ENCODE measurements at regions not wholly inside any gene's neighbourhood (a gene's known extent, or its start where the extent isn't known, plus 50 kb on each side); places are given as distances from the start of the nearest gene placed in this dataset.

DNA sequence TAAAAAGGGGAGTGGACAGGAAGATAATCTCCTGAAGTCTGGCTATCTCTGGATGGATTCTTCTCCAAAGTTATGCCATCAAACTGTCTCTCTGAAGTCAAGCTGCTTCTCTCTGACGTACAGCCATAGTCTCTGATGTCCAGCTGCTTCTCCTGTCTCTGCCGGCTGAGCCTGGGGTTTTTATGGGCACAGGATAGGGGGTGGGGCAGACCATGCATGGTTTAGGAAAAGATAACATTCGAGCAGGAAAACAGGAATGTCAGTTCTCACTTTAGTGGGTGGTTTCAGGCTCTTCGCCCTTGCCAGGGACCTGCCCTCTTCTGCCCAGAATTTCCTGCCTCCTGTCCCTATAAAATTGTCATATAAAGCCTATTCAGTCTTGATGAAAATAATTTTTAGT, 110.9 kb upstream of the ROBO1 start:
- H3K27me3 ChIP-seq (ENCODE audit: control insufficient read depth, insufficient read depth, low read length): no peaks in the 10 kb centered on the region
- H3K9ac ChIP-seq (ENCODE audit: low read depth, low read length): no peak overlapping the region
- no peaks in the 10 kb centered on the region for H3K36me3 ChIP-seq (ENCODE audit: control insufficient read depth, insufficient read depth, low read length)
- H3K4me3 ChIP-seq (ENCODE audit: low read depth, low read length): no peak overlapping the region
- no peak overlapping the region for H3K27ac ChIP-seq (ENCODE audit: low read depth, low read length)
- no peaks in the 10 kb centered on the region for H3K4me1 ChIP-seq (ENCODE audit: control insufficient read depth, insufficient read depth, low read length)
- H3K9me3 ChIP-seq (ENCODE audit: control insufficient read depth, insufficient read depth, low read length): peaks cover 4% of the 10 kb centered on the region; the same call in 1 of the 2 replicates

GRCh38 chr3:79874646-79875045, 106.8 kb upstream of the ROBO1 start:
- no peaks in the 10 kb centered on the region for H3K4me1 ChIP-seq (ENCODE audit: control insufficient read depth, insufficient read depth, low read length)
- no peak overlapping the region for H3K9ac ChIP-seq (ENCODE audit: low read depth, low read length)

DNA sequence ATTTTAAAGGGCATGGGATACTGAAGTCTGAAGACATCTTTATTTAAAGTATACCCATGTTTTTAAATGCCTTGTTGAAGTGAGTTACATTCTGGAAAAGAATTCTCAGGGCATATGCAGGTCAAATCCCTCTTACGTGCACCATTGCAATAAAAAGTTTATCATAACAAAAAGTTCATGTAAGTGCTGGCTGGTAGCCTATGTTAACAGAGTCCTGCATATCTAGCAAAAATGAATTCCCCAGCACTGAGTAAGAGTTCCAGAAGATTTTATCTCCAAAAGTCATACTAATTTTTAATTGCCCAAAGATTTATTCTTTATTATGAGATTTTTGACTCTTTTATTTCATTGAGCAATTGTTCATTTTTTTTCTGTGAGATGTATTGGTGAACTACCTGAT, 104.7 kb upstream of the ROBO1 start:
- Histone ChIP-seq H3K27me3 (ENCODE audit: control insufficient read depth, insufficient read depth, low read length) (no peaks in the 10 kb centered on the region), H3K9ac (ENCODE audit: low read depth, low read length) (no peak overlapping the region), H3K4me1 (ENCODE audit: control insufficient read depth, insufficient read depth, low read length) (no peaks in the 10 kb centered on the region), H3K4me3 (ENCODE audit: low read depth, low read length) (no peak overlapping the region), H3K27ac (ENCODE audit: low read depth, low read length) (no peak overlapping the region), H3K36me3 (ENCODE audit: control insufficient read depth, insufficient read depth, low read length) (no peaks in the 10 kb centered on the region), H3K9me3 (ENCODE audit: control insufficient read depth, insufficient read depth, low read length) (no peaks in the 10 kb centered on the region)

More at GRCh38 chr3:79874646-79875045, 106.8 kb upstream of the ROBO1 start:
- no peak overlapping the region for H3K27ac ChIP-seq (ENCODE audit: low read depth, low read length)
- no peak overlapping the region for H3K4me3 ChIP-seq (ENCODE audit: low read depth, low read length)
- no peaks in the 10 kb centered on the region for H3K27me3 ChIP-seq (ENCODE audit: control insufficient read depth, insufficient read depth, low read length)
- no peaks in the 10 kb centered on the region for H3K36me3 ChIP-seq (ENCODE audit: control insufficient read depth, insufficient read depth, low read length)
- peaks cover 4% of the 10 kb centered on the region; the same call in 1 of the 2 replicates for H3K9me3 ChIP-seq (ENCODE audit: control insufficient read depth, insufficient read depth, low read length)

DNA sequence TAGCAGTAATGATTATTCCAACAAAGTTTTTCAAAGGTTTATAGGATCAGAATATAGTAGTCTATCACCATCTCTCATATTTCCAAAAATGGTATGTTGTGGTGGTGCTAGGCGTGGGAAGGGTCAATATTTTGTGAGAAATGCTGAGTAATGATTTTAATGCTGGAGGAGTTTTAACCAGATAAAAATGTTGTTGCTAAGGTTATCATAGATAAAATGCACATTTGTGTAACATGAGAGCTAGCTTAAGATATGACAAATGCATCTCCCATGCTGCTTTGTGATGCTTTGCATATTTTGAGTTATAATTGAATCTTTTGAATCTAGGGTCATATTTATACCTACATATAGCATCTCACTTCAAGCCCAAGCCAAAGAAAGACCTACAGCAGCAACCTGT, 103.9 kb upstream of the ROBO1 start:
- no peak overlapping the region for H3K27ac ChIP-seq (ENCODE audit: low read depth, low read length)
- H3K36me3 ChIP-seq (ENCODE audit: control insufficient read depth, insufficient read depth, low read length): no peaks in the 10 kb centered on the region
- H3K27me3 ChIP-seq (ENCODE audit: control insufficient read depth, insufficient read depth, low read length): no peaks in the 10 kb centered on the region
- no peaks in the 10 kb centered on the region for H3K4me1 ChIP-seq (ENCODE audit: control insufficient read depth, insufficient read depth, low read length)
- no peaks in the 10 kb centered on the region for H3K9me3 ChIP-seq (ENCODE audit: control insufficient read depth, insufficient read depth, low read length)
- H3K4me3 ChIP-seq (ENCODE audit: low read depth, low read length): no peak overlapping the region
- H3K9ac ChIP-seq (ENCODE audit: low read depth, low read length): no peak overlapping the region

DNA sequence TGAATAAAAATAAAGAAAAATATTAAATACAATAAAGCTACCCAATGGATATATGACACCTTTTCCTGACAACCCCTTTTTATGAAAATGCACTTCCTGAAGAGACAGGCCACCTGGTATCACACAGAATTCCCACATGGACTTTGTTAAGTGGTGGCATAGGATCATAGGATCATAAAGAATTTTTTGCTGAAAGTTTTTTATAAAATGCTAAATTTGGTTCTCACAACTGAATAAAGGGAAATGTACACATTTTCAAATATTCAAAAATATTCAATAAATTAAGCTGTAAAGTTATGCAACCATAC, 102.5 kb upstream of the ROBO1 start:
- H3K27ac ChIP-seq (ENCODE audit: low read depth, low read length): no peak overlapping the region
- H3K9me3 ChIP-seq (ENCODE audit: control insufficient read depth, insufficient read depth, low read length): no peaks in the 10 kb centered on the region
- no peaks in the 10 kb centered on the region for H3K4me1 ChIP-seq (ENCODE audit: control insufficient read depth, insufficient read depth, low read length)
- H3K27me3 ChIP-seq (ENCODE audit: control insufficient read depth, insufficient read depth, low read length): no peaks in the 10 kb centered on the region
- H3K4me3 ChIP-seq (ENCODE audit: low read depth, low read length): no peak overlapping the region
- no peak overlapping the region for H3K9ac ChIP-seq (ENCODE audit: low read depth, low read length)
- no peaks in the 10 kb centered on the region for H3K36me3 ChIP-seq (ENCODE audit: control insufficient read depth, insufficient read depth, low read length)

DNA sequence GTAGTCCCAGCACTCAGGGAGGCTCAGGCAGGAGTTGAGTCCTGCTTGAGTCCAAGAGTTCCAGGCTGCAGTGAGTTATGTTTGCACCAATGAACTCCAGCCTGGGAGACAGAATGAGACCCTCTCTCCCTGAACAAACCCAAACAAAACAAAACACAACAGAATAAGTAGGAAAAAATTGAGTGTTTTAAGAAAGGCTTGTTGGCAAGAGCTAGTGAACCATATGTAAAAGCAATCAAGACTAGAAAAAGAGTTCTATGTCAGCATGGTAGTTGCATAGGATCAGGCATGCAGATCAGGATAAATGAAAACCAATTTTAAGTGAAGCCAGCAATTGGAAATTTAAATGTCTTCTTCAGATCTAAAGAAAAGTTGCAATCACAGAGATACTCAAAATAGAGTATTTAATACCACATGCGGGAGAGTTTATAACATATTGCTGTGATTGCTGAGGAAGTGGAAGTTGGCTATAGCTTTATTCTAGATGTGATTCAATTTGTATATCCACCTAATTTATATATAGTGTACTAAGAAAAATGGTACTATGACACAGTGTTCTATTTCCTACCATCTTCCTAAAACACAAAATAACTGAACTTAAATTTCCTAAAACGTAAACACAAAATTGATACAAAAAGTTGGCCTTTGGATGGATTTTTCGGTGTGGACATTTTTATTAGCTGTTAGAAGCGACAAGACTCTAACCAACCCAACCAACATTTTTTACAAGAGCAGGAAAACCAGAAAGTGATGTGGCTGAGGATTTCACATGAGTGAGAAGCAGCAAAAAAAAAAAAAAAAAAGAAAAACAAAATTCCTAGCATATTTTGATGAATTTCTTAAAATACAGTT, 101.9 kb upstream of the ROBO1 start:
- H3K27ac ChIP-seq (ENCODE audit: low read depth, low read length): no peak overlapping the region
- no peak overlapping the region for H3K9ac ChIP-seq (ENCODE audit: low read depth, low read length)
- H3K9me3 ChIP-seq (ENCODE audit: control insufficient read depth, insufficient read depth, low read length): no peaks in the 10 kb centered on the region
- H3K36me3 ChIP-seq (ENCODE audit: control insufficient read depth, insufficient read depth, low read length): no peaks in the 10 kb centered on the region
- no peak overlapping the region for H3K4me3 ChIP-seq (ENCODE audit: low read depth, low read length)
- H3K4me1 ChIP-seq (ENCODE audit: control insufficient read depth, insufficient read depth, low read length): no peaks in the 10 kb centered on the region
- H3K27me3 ChIP-seq (ENCODE audit: control insufficient read depth, insufficient read depth, low read length): no peaks in the 10 kb centered on the region

- Histone ChIP-seq H3K9ac (ENCODE audit: low read depth, low read length) (no peak overlapping the region), H3K27me3 (ENCODE audit: control insufficient read depth, insufficient read depth, low read length) (no peaks in the 10 kb centered on the region), H3K27ac (ENCODE audit: low read depth, low read length) (no peak overlapping the region), H3K4me3 (ENCODE audit: low read depth, low read length) (no peak overlapping the region), H3K4me1 (ENCODE audit: control insufficient read depth, insufficient read depth, low read length) (no peaks in the 10 kb centered on the region), H3K36me3 (ENCODE audit: control insufficient read depth, insufficient read depth, low read length) (no peaks in the 10 kb centered on the region), H3K9me3 (ENCODE audit: control insufficient read depth, insufficient read depth, low read length) (no peaks in the 10 kb centered on the region)
These were observed 98.4 kb upstream of the ROBO1 start for GRCh38 chr3:79866162-79866561.

- Histone ChIP-seq H3K9me3 (ENCODE audit: control insufficient read depth, insufficient read depth, low read length) (no peaks in the 10 kb centered on the region), H3K9ac (ENCODE audit: low read depth, low read length) (no peak overlapping the region), H3K27ac (ENCODE audit: low read depth, low read length) (no peak overlapping the region), H3K27me3 (ENCODE audit: control insufficient read depth, insufficient read depth, low read length) (no peaks in the 10 kb centered on the region), H3K4me3 (ENCODE audit: low read depth, low read length) (no peak overlapping the region), H3K4me1 (ENCODE audit: control insufficient read depth, insufficient read depth, low read length) (no peaks in the 10 kb centered on the region), H3K36me3 (ENCODE audit: control insufficient read depth, insufficient read depth, low read length) (no peaks in the 10 kb centered on the region)
These were observed 96.3 kb upstream of the ROBO1 start for GRCh38 chr3:79864077-79864476.

DNA sequence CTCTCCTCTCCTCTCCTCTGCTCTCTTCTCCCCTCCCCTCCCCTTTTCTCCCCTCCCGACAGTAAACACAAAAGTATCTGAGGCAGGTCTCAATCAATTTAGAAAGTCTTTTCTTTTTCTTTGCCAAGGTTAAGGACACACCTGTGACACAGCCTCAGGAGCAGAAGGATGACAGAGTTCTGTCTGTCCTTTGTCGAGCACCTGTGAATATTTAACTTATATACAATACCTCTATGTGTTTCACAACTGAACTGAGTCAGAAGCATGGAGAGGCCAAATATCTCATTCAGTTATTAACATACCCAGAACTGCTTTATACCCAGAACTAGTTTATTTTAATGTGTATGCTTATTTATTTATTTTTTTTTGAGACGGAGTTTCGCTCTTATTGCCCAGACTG, 81.1 kb upstream of the ROBO1 start:
- no peaks in the 10 kb centered on the region for H3K36me3 ChIP-seq (ENCODE audit: control insufficient read depth, insufficient read depth, low read length)
- no peak overlapping the region for H3K27ac ChIP-seq (ENCODE audit: low read depth, low read length)
- H3K9ac ChIP-seq (ENCODE audit: low read depth, low read length): no peak overlapping the region
- no peak overlapping the region for H3K4me3 ChIP-seq (ENCODE audit: low read depth, low read length)
- H3K4me1 ChIP-seq (ENCODE audit: control insufficient read depth, insufficient read depth, low read length): no peaks in the 10 kb centered on the region
- H3K9me3 ChIP-seq (ENCODE audit: control insufficient read depth, insufficient read depth, low read length): no peaks in the 10 kb centered on the region
- H3K27me3 ChIP-seq (ENCODE audit: control insufficient read depth, insufficient read depth, low read length): no peaks in the 10 kb centered on the region

- H3K4me1 ChIP-seq (ENCODE audit: control insufficient read depth, insufficient read depth, low read length): no peaks in the 10 kb centered on the region
- H3K9me3 ChIP-seq (ENCODE audit: control insufficient read depth, insufficient read depth, low read length): no peaks in the 10 kb centered on the region
- H3K4me3 ChIP-seq (ENCODE audit: low read depth, low read length): no peak overlapping the region
- H3K9ac ChIP-seq (ENCODE audit: low read depth, low read length): no peak overlapping the region
- no peaks in the 10 kb centered on the region for H3K27me3 ChIP-seq (ENCODE audit: control insufficient read depth, insufficient read depth, low read length)
- H3K27ac ChIP-seq (ENCODE audit: low read depth, low read length): no peak overlapping the region
- H3K36me3 ChIP-seq (ENCODE audit: control insufficient read depth, insufficient read depth, low read length): no peaks in the 10 kb centered on the region
These were observed 80.1 kb upstream of the ROBO1 start for GRCh38 chr3:79847928-79848327.

DNA sequence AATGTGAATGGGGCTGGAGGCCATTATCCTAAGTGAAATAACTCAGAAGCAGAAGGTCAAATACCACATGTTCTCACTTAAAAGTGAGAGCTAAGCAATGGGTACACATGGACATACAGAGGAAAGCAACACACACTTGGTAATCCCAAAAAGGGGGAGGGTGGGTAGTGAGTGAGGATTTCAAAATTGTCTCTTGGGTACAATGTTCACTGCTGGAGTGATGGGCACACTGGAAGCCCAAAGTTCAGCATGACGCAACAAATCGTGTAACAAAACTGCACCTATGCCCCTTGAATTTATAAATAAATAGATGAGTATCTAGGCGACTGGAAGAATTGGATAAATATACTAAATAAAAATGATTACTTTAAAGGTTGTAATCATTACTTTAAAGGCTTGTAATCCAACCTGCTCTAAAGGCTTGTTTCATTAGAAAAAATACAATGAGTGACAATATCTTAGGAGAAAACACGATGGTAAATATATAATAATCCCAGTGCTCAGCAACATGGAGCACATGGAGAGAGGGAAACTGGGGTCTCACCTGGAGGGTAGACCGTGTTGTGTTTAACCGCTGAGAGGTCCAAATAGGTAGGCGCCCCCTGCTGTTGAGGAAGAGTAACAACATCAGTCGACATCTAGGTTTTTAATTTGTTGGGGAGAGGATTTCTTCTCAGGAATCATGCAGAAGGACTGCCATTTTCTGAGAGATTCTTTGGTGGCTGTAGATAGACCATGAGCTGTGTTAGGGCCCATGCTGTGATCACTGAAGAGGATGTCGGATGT, 78.5 kb upstream of the ROBO1 start:
- no peaks in the 10 kb centered on the region for H3K9me3 ChIP-seq (ENCODE audit: control insufficient read depth, insufficient read depth, low read length)
- H3K27ac ChIP-seq (ENCODE audit: low read depth, low read length): no peak overlapping the region
- H3K4me1 ChIP-seq (ENCODE audit: control insufficient read depth, insufficient read depth, low read length): no peaks in the 10 kb centered on the region
- H3K4me3 ChIP-seq (ENCODE audit: low read depth, low read length): no peak overlapping the region
- no peaks in the 10 kb centered on the region for H3K27me3 ChIP-seq (ENCODE audit: control insufficient read depth, insufficient read depth, low read length)
- no peaks in the 10 kb centered on the region for H3K36me3 ChIP-seq (ENCODE audit: control insufficient read depth, insufficient read depth, low read length)
- H3K9ac ChIP-seq (ENCODE audit: low read depth, low read length): no peak overlapping the region
